DOHH2 (cell line): ENCODE measurements at regions not wholly inside any gene's neighbourhood (a gene's known extent, or its start where the extent isn't known, plus 50 kb on each side); places are given as distances from the start of the nearest gene placed in this dataset.
"Not testable (repeated sequence)": the region's sequence is repeated elsewhere in the genome, so short reads cannot be mapped to it uniquely, and the experiment has no call there.

Experiments
- EZH2phosphoT487 ChIP-seq: fragments of 200-600 bp; sonication (generic); IDR thresholded peaks from 2 replicates; pipeline ENCODE4 v1.6.1; 2017; ENCODE audit warnings: borderline replicate concordance, mild to moderate bottlenecking, antibody characterized with exemption, low read length, moderate library complexity, mixed read lengths
- TF ChIP-seq, protein P1 (sequence below): fragments of 200-600 bp; sonication (generic); IDR thresholded peaks from one replicate; pipeline ENCODE4 v1.5.1; 2014; ENCODE audit warnings: antibody characterized with exemption, mild to moderate bottlenecking, low read depth, low read length; ENCODE audit not compliant: poor library complexity, severe bottlenecking

GRCh38 chr1:206391903-206392302, 78.4 kb upstream of the IKBKE start:
- TF ChIP-seq, protein P1, sequence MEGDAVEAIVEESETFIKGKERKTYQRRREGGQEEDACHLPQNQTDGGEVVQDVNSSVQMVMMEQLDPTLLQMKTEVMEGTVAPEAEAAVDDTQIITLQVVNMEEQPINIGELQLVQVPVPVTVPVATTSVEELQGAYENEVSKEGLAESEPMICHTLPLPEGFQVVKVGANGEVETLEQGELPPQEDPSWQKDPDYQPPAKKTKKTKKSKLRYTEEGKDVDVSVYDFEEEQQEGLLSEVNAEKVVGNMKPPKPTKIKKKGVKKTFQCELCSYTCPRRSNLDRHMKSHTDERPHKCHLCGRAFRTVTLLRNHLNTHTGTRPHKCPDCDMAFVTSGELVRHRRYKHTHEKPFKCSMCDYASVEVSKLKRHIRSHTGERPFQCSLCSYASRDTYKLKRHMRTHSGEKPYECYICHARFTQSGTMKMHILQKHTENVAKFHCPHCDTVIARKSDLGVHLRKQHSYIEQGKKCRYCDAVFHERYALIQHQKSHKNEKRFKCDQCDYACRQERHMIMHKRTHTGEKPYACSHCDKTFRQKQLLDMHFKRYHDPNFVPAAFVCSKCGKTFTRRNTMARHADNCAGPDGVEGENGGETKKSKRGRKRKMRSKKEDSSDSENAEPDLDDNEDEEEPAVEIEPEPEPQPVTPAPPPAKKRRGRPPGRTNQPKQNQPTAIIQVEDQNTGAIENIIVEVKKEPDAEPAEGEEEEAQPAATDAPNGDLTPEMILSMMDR, result not testable (repeated sequence)
- not testable (repeated sequence) for TF ChIP-seq EZH2phosphoT487
